Lower leg skin (tissue), 4 donors: ENCODE measurements at regions not wholly inside any gene's neighbourhood (a gene's known extent, or its start where the extent isn't known, plus 50 kb on each side); places are given as distances from the start of the nearest gene placed in this dataset.

ENCODE experiments used
- DNase-seq, 2 donors: peaks; one replicate each; pipeline ENCODE4 v3.0.0-alpha.2; 2019; ENCODE audit warnings: low spot score in 2 of 2
- H3K4me3 ChIP-seq: fragments of 200-600 bp; sonication (generic); 2 replicates; pipeline ENCODE4 v1.5.1; 2017; ENCODE audit warnings: mild to moderate bottlenecking, low read depth; ENCODE audit not compliant: poor library complexity, severe bottlenecking
- CTCF ChIP-seq, 3 donors: fragments of 450-650 bp; IDR thresholded peaks; one replicate each; pipeline ENCODE4 v1.5.1; 2016; ENCODE audit warnings: antibody characterized with exemption in 3 of 3, mild to moderate bottlenecking in 3 of 3, moderate library complexity in 2 of 3
- POLR2A ChIP-seq, 2 donors: fragments of 450-650 bp; IDR thresholded peaks; one replicate each; pipeline ENCODE4 v1.6.1; 2016 to 2017; ENCODE audit warnings: antibody characterized with exemption in 2 of 2, mild to moderate bottlenecking in 1 of 2, moderate library complexity in 1 of 2
- WGBS, 2 donors: methylation state at CpG; one replicate each; pipeline ENCODE4 v1.1.5; 2018; 5-methylcytosine and 5-hydroxymethylcytosine counted together
- intact Hi-C: fragments of 100-400 bp; cut with DNase I; formaldehyde crosslinking; loops from one replicate; pipeline ENCODE4 v1.15.0; 2023; ENCODE audit warnings: low total_unique reads

- intact Hi-C loops: no loop called here
- peak in 1 of 2 donors; percentile 94 for DNase-seq
- peak overlapping the region; percentile 59 for H3K4me3 ChIP-seq
- TF ChIP-seq POLR2A (IDR thresholded peaks at IDR 0.05) (no peak), CTCF (IDR thresholded peaks at IDR 0.05) (no peak)
- WGBS, 2 donors: 3 to 9% methylated on average over 26 to 28 of the region's 28 CpGs
Observed at GRCh38 chr22:46043816-46044620, 67.1 kb upstream of the WNT7B start.

- TF ChIP-seq POLR2A (IDR thresholded peaks at IDR 0.05): no peak
- TF ChIP-seq CTCF (IDR thresholded peaks at IDR 0.05): no peak
- intact Hi-C loops: no loop called here
- DNase-seq: peak in 1 of 2 donors; percentile 91
- WGBS, 2 donors: 2 to 3% methylated on average over 32 to 39 of the region's 87 CpGs
- peak overlapping the region; percentile 59 for H3K4me3 ChIP-seq
Observed at GRCh38 chr22:46044621-46045458, 67.9 kb upstream of the WNT7B start.

GRCh38 chr22:46045459-46046298, 68.7 kb upstream of the WNT7B start:
- TF ChIP-seq CTCF (IDR thresholded peaks at IDR 0.05) (no peak), POLR2A (IDR thresholded peaks at IDR 0.05) (no peak)
- intact Hi-C loops: no loop called here
- WGBS, 2 donors: 7 to 10% methylated on average over 6 to 12 of the region's 12 CpGs
- DNase-seq: peak in 1 of 2 donors; percentile 91
- H3K4me3 ChIP-seq: peak overlapping the region; percentile 59

DNA sequence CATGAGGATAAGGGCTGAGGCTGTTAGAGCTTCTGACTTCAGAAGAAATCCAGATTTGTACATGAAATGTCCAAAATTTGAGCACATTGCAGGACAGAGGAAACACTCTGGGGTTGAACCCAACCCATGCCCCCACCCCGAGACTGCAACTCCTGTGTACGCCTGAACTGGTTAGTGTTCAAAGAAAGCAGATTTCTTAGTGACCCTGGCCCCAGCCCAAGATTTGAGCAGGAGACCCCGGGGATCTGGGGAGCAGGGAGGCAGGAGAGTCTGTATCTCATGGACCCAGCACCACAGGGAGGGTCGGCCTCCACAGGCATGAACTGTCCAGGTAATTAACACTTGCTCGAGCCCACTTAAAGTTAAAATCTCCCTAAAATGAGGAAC, 69.3 kb upstream of the WNT7B start:
- no peak for TF ChIP-seq CTCF (IDR thresholded peaks at IDR 0.05)
- TF ChIP-seq POLR2A (IDR thresholded peaks at IDR 0.05): no peak
- intact Hi-C loops: no loop called here
- DNase-seq: peak in 1 of 2 donors; percentile 87
- no peak overlapping the region for H3K4me3 ChIP-seq
- WGBS, 2 donors: 25 to 42% methylated on average over 5 of the region's 5 CpGs

- H3K4me3 ChIP-seq: no peak overlapping the region
- WGBS, 2 donors: 37 to 48% methylated on average over 13 of the region's 13 CpGs
- DNase-seq: peak in 1 of 2 donors; percentile 83
- TF ChIP-seq CTCF (IDR thresholded peaks at IDR 0.05): no peak
- TF ChIP-seq POLR2A (IDR thresholded peaks at IDR 0.05): no peak
- intact Hi-C loops: no loop called here
Observed at GRCh38 chr22:46047226-46047625, 70.3 kb upstream of the WNT7B start.
